Tibial nerve (tissue), 3 donors: ENCODE measurements at regions not wholly inside any gene's neighbourhood (a gene's known extent, or its start where the extent isn't known, plus 50 kb on each side); places are given as distances from the start of the nearest gene placed in this dataset.

ENCODE experiments used
- POLR2A ChIP-seq, 2 donors: fragments of 450-650 bp; IDR thresholded peaks; one replicate each; pipeline ENCODE4 v1.6.1; 2017; ENCODE audit warnings: antibody characterized with exemption in 2 of 2, mild to moderate bottlenecking in 2 of 2, moderate library complexity in 2 of 2
- TF ChIP-seq, protein P1 (sequence below), 5 experiments: fragments of 200-600 bp in 3 of 5; fragments of 450-650 bp in 2 of 5; sonication (generic) in 3 of 5; IDR thresholded peaks; one replicate each; pipeline ENCODE4 v1.5.1; 2016 to 2019; ENCODE audit warnings: antibody characterized with exemption in 5 of 5, mild to moderate bottlenecking in 3 of 5, moderate library complexity in 2 of 5

- TF ChIP-seq POLR2A (IDR thresholded peaks at IDR 0.05): no peak
- TF ChIP-seq, protein P1, sequence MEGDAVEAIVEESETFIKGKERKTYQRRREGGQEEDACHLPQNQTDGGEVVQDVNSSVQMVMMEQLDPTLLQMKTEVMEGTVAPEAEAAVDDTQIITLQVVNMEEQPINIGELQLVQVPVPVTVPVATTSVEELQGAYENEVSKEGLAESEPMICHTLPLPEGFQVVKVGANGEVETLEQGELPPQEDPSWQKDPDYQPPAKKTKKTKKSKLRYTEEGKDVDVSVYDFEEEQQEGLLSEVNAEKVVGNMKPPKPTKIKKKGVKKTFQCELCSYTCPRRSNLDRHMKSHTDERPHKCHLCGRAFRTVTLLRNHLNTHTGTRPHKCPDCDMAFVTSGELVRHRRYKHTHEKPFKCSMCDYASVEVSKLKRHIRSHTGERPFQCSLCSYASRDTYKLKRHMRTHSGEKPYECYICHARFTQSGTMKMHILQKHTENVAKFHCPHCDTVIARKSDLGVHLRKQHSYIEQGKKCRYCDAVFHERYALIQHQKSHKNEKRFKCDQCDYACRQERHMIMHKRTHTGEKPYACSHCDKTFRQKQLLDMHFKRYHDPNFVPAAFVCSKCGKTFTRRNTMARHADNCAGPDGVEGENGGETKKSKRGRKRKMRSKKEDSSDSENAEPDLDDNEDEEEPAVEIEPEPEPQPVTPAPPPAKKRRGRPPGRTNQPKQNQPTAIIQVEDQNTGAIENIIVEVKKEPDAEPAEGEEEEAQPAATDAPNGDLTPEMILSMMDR (IDR thresholded peaks at IDR 0.05): no peak
These were observed 92.8 kb downstream of the PTGR3 start for GRCh38 chr18:75116165-75116564.
